Neural progenitor cell (in vitro differentiated cells): ENCODE measurements at regions not wholly inside any gene's neighbourhood (a gene's known extent, or its start where the extent isn't known, plus 50 kb on each side); places are given as distances from the start of the nearest gene placed in this dataset.

Experiments
- DNase-seq: peaks from one replicate; pipeline ENCODE4 v3.0.0-alpha.2; 2016; ENCODE audit warnings: low spot score
- H2AFZ ChIP-seq: fragments of 200-600 bp; sonication (generic); replicated peaks from 2 replicates; pipeline ENCODE4 v1.6.1; 2016; ENCODE audit warnings: antibody characterized with exemption
- H3F3A ChIP-seq: fragments of 200-600 bp; sonication (generic); 2 replicates; pipeline ENCODE4 v1.6.1; 2016; ENCODE audit warnings: antibody characterized with exemption, low read depth
- H3K27ac ChIP-seq: fragments of 200-600 bp; sonication (generic); 2 replicates; pipeline ENCODE4 v1.5.1; 2016; ENCODE audit warnings: mild to moderate bottlenecking
- H3K27me3 ChIP-seq: fragments of 200-600 bp; sonication (generic); 2 replicates; pipeline ENCODE4 v1.6.1; 2016; ENCODE audit warnings: mild to moderate bottlenecking, moderate library complexity
- H3K36me3 ChIP-seq: fragments of 200-600 bp; sonication (generic); 2 replicates; pipeline ENCODE4 v1.5.1; 2016
- H3K4me1 ChIP-seq: fragments of 200-600 bp; sonication (generic); 2 replicates; pipeline ENCODE4 v1.6.1; 2016; ENCODE audit warnings: mixed run types
- H3K4me2 ChIP-seq: fragments of 200-600 bp; sonication (generic); 2 replicates; pipeline ENCODE4 v1.6.1; 2016
- H3K4me3 ChIP-seq: fragments of 200-600 bp; sonication (generic); 2 replicates; pipeline ENCODE4 v1.5.1; 2016
- H3K79me2 ChIP-seq: fragments of 200-600 bp; sonication (generic); 2 replicates; pipeline ENCODE4 v1.6.1; 2016; ENCODE audit warnings: low read depth
- H3K9ac ChIP-seq: fragments of 200-600 bp; sonication (generic); 2 replicates; pipeline ENCODE4 v1.6.1; 2016
- H3K9me3 ChIP-seq: fragments of 200-600 bp; sonication (generic); 2 replicates; pipeline ENCODE4 v1.5.1; 2016; ENCODE audit warnings: low read depth
- H4K20me1 ChIP-seq: fragments of 200-600 bp; sonication (generic); 2 replicates; pipeline ENCODE4 v1.6.1; 2016; ENCODE audit warnings: low read depth
- H3K27ac Mint-ChIP-seq: 3 replicates; pipeline ENCODE4 v1.8.0; 2021; ENCODE audit warnings: mixed read lengths
- H3K27me3 Mint-ChIP-seq: 2 replicates; pipeline ENCODE4 v1.8.0; 2022; ENCODE audit warnings: low read depth, mild to moderate bottlenecking, inconsistent platforms, moderate library complexity, mixed read lengths; ENCODE audit not compliant: insufficient read depth
- H3K36me3 Mint-ChIP-seq: 3 replicates; pipeline ENCODE4 v1.8.0; 2021; ENCODE audit warnings: mixed read lengths
- H3K4me1 Mint-ChIP-seq: 3 replicates; pipeline ENCODE4 v1.8.0; 2021; ENCODE audit warnings: mixed read lengths
- H3K4me3 Mint-ChIP-seq: 3 replicates; pipeline ENCODE4 v1.8.0; 2021; ENCODE audit warnings: mild to moderate bottlenecking, moderate library complexity, mixed read lengths
- H3K9me3 Mint-ChIP-seq: 3 replicates; pipeline ENCODE4 v1.8.0; 2020; ENCODE audit warnings: mixed read lengths
- EZH2 ChIP-seq: fragments of 200-600 bp; sonication (generic); IDR thresholded peaks from 2 replicates; pipeline ENCODE4 v1.6.1; 2017; ENCODE audit warnings: antibody characterized with exemption, mild to moderate bottlenecking, moderate library complexity
- EZH2phosphoT487 ChIP-seq: fragments of 200-600 bp; sonication (generic); IDR thresholded peaks from 2 replicates; pipeline ENCODE4 v1.6.1; 2017; ENCODE audit warnings: antibody characterized with exemption
- TF ChIP-seq, protein P1 (sequence below): fragments of 200-600 bp; sonication (generic); IDR thresholded peaks from 2 replicates; pipeline ENCODE4 v1.5.1; 2017; ENCODE audit warnings: antibody characterized with exemption, mild to moderate bottlenecking

GRCh38 chr1:88434836-88435235 lies 249.2 kb upstream of the PKN2 start:
- Histone ChIP-seq H2AFZ (no peak overlapping the region), H3K9ac (no peak overlapping the region), H4K20me1 (no peaks in the 10 kb centered on the region), H3K27ac (no peak overlapping the region), H3K4me1 (no peaks in the 10 kb centered on the region), H3K4me3 (no peak overlapping the region), H3K9me3 (no peaks in the 10 kb centered on the region), H3K79me2 (no peaks in the 10 kb centered on the region), H3K36me3 (no peaks in the 10 kb centered on the region), H3K4me2 (no peak overlapping the region), H3F3A (no peaks in the 10 kb centered on the region), H3K27me3 (no peaks in the 10 kb centered on the region)
- Mint-ChIP-seq H3K36me3 (no peaks in the 10 kb centered on the region), H3K27me3 (no peaks in the 10 kb centered on the region), H3K27ac (no peak overlapping the region), H3K4me1 (no peaks in the 10 kb centered on the region), H3K9me3 (peaks cover 5% of the 10 kb centered on the region), H3K4me3 (no peak overlapping the region)
- TF ChIP-seq EZH2phosphoT487 = no peak
- no peak for TF ChIP-seq EZH2
- TF ChIP-seq, protein P1, sequence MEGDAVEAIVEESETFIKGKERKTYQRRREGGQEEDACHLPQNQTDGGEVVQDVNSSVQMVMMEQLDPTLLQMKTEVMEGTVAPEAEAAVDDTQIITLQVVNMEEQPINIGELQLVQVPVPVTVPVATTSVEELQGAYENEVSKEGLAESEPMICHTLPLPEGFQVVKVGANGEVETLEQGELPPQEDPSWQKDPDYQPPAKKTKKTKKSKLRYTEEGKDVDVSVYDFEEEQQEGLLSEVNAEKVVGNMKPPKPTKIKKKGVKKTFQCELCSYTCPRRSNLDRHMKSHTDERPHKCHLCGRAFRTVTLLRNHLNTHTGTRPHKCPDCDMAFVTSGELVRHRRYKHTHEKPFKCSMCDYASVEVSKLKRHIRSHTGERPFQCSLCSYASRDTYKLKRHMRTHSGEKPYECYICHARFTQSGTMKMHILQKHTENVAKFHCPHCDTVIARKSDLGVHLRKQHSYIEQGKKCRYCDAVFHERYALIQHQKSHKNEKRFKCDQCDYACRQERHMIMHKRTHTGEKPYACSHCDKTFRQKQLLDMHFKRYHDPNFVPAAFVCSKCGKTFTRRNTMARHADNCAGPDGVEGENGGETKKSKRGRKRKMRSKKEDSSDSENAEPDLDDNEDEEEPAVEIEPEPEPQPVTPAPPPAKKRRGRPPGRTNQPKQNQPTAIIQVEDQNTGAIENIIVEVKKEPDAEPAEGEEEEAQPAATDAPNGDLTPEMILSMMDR = no peak
- no peak for DNase-seq

- Histone ChIP-seq H3F3A (no peaks in the 10 kb centered on the region), H3K9ac (no peak overlapping the region), H3K9me3 (no peaks in the 10 kb centered on the region), H3K4me2 (no peak overlapping the region), H3K4me1 (no peaks in the 10 kb centered on the region), H2AFZ (no peak overlapping the region), H3K4me3 (no peak overlapping the region), H3K36me3 (no peaks in the 10 kb centered on the region), H3K79me2 (no peaks in the 10 kb centered on the region), H3K27ac (no peak overlapping the region), H4K20me1 (no peaks in the 10 kb centered on the region), H3K27me3 (no peaks in the 10 kb centered on the region)
- no peak for DNase-seq
- Mint-ChIP-seq H3K36me3 (no peaks in the 10 kb centered on the region), H3K27ac (no peak overlapping the region), H3K4me3 (no peak overlapping the region), H3K9me3 (peaks cover 5% of the 10 kb centered on the region), H3K27me3 (no peaks in the 10 kb centered on the region), H3K4me1 (no peaks in the 10 kb centered on the region)
- TF ChIP-seq EZH2phosphoT487 (no peak), EZH2 (no peak)
- TF ChIP-seq, protein P1 = no peak
Observed at GRCh38 chr1:88441022-88441421, 243.1 kb upstream of the PKN2 start.

DNA sequence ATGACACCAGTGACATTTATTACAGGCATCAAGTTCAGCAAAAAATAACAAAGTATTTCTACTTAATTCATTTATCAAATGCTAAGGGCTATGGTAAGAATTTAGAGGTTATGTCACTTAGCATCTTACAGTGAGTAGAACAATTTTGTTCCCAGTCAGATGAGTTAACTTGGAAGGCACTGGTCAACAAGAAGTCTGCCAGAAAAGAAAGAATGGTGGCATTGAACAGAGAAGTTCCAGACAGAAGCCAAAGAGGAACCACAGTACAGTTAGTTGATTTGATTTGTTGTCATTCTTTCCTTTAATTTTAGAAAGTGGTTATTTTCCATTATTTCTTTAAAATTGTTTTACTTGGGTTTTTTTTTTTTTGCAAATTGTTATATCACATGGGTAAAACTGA lies 232.2 kb upstream of the PKN2 start:
- no peak overlapping the region for H3K4me2 ChIP-seq
- TF ChIP-seq EZH2phosphoT487 (no peak), EZH2 (no peak)
- TF ChIP-seq, protein P1 = no peak
- H3K27ac ChIP-seq = no peak overlapping the region
- peaks cover 6% of the 10 kb centered on the region for H3K4me1 ChIP-seq
- H3K9me3 ChIP-seq = no peaks in the 10 kb centered on the region
- H3K79me2 ChIP-seq = no peaks in the 10 kb centered on the region
- no peak overlapping the region for H3K9ac ChIP-seq
- H3K27me3 ChIP-seq = no peaks in the 10 kb centered on the region
- DNase-seq = no peak
- Mint-ChIP-seq H3K9me3 (no peaks in the 10 kb centered on the region), H3K36me3 (no peaks in the 10 kb centered on the region), H3K4me1 (no peaks in the 10 kb centered on the region), H3K27me3 (no peaks in the 10 kb centered on the region), H3K27ac (no peak overlapping the region), H3K4me3 (no peak overlapping the region)
- no peaks in the 10 kb centered on the region for H3K36me3 ChIP-seq
- no peaks in the 10 kb centered on the region for H4K20me1 ChIP-seq
- no peaks in the 10 kb centered on the region for H3F3A ChIP-seq
- no peak overlapping the region for H3K4me3 ChIP-seq
- no peak overlapping the region for H2AFZ ChIP-seq

DNA sequence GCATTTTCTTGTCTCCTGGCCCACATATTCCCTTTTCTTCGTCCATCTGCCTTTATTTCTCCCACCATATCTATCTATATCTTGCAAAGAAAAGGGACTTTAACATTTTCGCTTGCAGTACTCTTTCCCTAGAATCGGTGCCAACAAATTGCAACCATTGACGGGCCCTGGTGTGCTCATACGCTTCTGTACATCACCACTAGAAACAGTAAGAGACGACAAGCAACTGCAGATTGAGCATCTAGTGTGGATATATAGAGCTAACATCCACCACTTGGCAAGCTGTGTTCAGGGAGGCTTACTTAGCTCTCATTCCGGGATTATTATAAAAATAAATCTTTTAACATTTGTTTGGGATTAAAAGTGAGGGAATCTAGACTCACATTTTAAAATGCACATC lies 230.8 kb upstream of the PKN2 start:
- H3K4me2 ChIP-seq = no peak overlapping the region
- H3K27ac Mint-ChIP-seq = no peak overlapping the region
- TF ChIP-seq, protein P1 = no peak
- TF ChIP-seq EZH2phosphoT487 (no peak), EZH2 (no peak)
- no peak overlapping the region for H3K4me3 Mint-ChIP-seq
- no peaks in the 10 kb centered on the region for H3F3A ChIP-seq
- no peak overlapping the region for H3K9ac ChIP-seq
- no peak overlapping the region for H3K27ac ChIP-seq
- no peaks in the 10 kb centered on the region for H3K36me3 ChIP-seq
- H3K79me2 ChIP-seq = no peaks in the 10 kb centered on the region
- no peaks in the 10 kb centered on the region for H3K9me3 Mint-ChIP-seq
- no peak overlapping the region for H2AFZ ChIP-seq
- no peaks in the 10 kb centered on the region for H3K9me3 ChIP-seq
- no peaks in the 10 kb centered on the region for H4K20me1 ChIP-seq
- H3K4me1 Mint-ChIP-seq = no peaks in the 10 kb centered on the region
- no peak for DNase-seq
- H3K27me3 ChIP-seq = no peaks in the 10 kb centered on the region
- no peak overlapping the region for H3K4me3 ChIP-seq
- H3K36me3 Mint-ChIP-seq = no peaks in the 10 kb centered on the region
- H3K27me3 Mint-ChIP-seq = no peaks in the 10 kb centered on the region
- peaks cover 6% of the 10 kb centered on the region for H3K4me1 ChIP-seq
